Brain microvascular endothelial cell (primary cell): ENCODE measurements at regions not wholly inside any gene's neighbourhood (a gene's known extent, or its start where the extent isn't known, plus 50 kb on each side); places are given as distances from the start of the nearest gene placed in this dataset.

Source experiments
- DNase-seq: peaks from one replicate; pipeline ENCODE4 v3.0.0-alpha.2; 2020
- H3K27ac ChIP-seq: fragments of 250-450 bp; sonication (Bioruptor Pico); 2 replicates; pipeline ENCODE4 v1.5.1; 2020; ENCODE audit warnings: mild to moderate bottlenecking, moderate library complexity
- H3K27me3 ChIP-seq: fragments of 250-450 bp; sonication (Bioruptor Pico); replicated peaks from 2 replicates; pipeline ENCODE4 v1.5.1; 2020; ENCODE audit warnings: mild to moderate bottlenecking
- H3K36me3 ChIP-seq: fragments of 250-450 bp; sonication (Bioruptor Pico); replicated peaks from 2 replicates; pipeline ENCODE4 v1.5.1; 2020; ENCODE audit warnings: mild to moderate bottlenecking
- H3K4me3 ChIP-seq: 2 replicates; pipeline ENCODE4 v1.5.1; 2011; ENCODE audit warnings: low read depth, mild to moderate bottlenecking, control low read depth, low read length, moderate library complexity
- in situ Hi-C: cut with HindIII; loops from 2 replicates; pipeline ENCODE4 v1.10.0; 2017; ENCODE audit warnings: low sequenced_read_pairs, low pct_ligation_motif_present
- TF ChIP-seq, protein P1 (sequence below): IDR thresholded peaks from 2 replicates; pipeline ENCODE4 v1.5.1; 2011; ENCODE audit warnings: low read depth, mild to moderate bottlenecking, moderate library complexity, low read length, control low read depth, inconsistent platforms; ENCODE audit errors: missing control alignments

DNA sequence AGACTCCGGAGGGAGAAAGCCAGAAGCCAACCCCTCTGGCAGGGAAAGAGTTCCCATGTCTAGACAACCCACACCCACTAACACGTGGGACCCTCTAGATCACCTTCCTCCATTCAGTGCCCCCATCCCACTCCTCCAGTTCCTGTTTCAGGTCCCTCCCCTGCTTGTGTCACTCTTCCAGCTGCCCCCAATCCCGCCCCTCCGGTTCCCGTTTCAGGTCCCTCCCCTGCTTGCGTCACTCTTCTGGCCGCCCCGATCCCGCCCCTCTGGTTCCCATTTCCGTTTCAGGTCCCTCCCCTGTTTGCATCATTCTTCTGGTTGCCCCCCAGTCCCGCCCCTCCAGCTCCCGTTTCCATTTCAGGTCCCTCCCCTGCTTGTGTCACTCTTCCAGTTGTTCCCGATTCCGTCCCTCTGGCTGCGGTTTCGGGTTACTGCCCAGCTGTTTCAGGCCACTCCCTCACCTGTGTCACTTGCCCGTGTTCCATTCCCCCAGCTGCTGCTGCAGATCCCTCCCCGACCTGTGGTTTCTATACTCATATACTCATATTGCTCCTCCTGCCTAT, 64.8 kb upstream of the RANBP6 start:
- TF ChIP-seq, protein P1, sequence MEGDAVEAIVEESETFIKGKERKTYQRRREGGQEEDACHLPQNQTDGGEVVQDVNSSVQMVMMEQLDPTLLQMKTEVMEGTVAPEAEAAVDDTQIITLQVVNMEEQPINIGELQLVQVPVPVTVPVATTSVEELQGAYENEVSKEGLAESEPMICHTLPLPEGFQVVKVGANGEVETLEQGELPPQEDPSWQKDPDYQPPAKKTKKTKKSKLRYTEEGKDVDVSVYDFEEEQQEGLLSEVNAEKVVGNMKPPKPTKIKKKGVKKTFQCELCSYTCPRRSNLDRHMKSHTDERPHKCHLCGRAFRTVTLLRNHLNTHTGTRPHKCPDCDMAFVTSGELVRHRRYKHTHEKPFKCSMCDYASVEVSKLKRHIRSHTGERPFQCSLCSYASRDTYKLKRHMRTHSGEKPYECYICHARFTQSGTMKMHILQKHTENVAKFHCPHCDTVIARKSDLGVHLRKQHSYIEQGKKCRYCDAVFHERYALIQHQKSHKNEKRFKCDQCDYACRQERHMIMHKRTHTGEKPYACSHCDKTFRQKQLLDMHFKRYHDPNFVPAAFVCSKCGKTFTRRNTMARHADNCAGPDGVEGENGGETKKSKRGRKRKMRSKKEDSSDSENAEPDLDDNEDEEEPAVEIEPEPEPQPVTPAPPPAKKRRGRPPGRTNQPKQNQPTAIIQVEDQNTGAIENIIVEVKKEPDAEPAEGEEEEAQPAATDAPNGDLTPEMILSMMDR, result peak; percentile 4
- H3K27ac ChIP-seq, result no peak overlapping the region
- no peaks in the 10 kb centered on the region for H3K27me3 ChIP-seq
- in situ Hi-C loops, result no loop called here
- H3K36me3 ChIP-seq, result no peaks in the 10 kb centered on the region
- peak; percentile 72 for DNase-seq
- peak overlapping the region; percentile 51 for H3K4me3 ChIP-seq

DNA sequence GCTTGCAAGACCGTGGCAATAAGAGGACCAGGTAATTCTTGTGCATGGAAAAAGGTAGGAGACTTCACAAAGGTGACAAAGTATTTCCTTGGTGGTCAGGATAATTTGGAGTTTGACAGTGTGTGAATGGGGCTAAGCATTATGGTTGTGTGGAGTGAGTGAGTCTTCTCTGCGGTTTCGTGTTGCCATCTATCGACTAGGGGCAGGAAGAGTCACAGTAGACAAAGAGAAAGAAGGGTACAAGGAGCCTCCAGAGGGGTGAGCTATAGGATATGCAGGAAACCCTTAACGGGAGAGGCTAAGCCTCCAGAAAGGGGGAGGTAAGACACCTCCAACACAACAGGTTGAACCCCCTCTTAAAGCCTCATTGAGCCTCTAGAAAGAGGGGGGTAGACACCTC, 64.0 kb upstream of the RANBP6 start:
- H3K4me3 ChIP-seq, result no peak overlapping the region
- TF ChIP-seq, protein P1, result no peak
- in situ Hi-C loops, result no loop called here
- H3K27ac ChIP-seq, result no peak overlapping the region
- DNase-seq, result no peak
- H3K27me3 ChIP-seq, result no peaks in the 10 kb centered on the region
- H3K36me3 ChIP-seq, result no peaks in the 10 kb centered on the region

DNA sequence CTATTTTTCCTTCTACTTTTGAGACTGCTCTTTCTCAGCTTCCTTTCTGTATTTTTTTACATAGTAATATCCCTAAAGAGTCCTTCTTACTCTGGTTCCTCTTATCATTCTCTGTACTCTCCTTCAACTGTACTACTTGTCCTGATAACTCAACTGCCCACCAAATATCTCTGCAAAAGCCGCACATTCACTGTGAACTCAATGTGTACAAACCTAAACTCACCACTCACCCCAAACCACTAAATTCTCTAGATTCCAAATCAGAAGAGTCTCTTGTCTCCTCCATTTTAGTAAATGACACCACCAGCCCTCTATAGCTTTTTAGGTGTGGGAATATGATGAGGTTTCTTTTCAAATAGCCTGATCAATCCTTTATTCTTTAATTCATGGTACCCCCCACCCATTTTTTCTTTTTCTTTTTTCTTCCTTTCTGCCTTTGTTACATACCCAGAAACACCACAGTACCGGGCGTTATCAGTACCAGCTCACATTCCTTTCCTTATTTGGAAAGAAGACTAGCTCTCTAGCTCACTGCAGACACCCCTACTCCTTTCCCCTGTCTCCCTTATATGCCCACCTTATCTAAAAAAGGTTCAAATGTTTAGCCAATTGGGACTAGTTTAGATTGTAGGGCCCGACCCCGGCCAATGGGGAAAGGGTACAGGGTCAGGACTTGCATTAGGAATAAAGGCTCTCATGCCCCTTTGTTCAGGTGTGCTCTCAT, 63.1 kb upstream of the RANBP6 start:
- in situ Hi-C loops, result no loop called here
- H3K27me3 ChIP-seq, result no peaks in the 10 kb centered on the region
- TF ChIP-seq, protein P1, result no peak
- no peak overlapping the region for H3K27ac ChIP-seq
- DNase-seq, result no peak
- H3K4me3 ChIP-seq, result no peak overlapping the region
- H3K36me3 ChIP-seq, result no peaks in the 10 kb centered on the region

DNA sequence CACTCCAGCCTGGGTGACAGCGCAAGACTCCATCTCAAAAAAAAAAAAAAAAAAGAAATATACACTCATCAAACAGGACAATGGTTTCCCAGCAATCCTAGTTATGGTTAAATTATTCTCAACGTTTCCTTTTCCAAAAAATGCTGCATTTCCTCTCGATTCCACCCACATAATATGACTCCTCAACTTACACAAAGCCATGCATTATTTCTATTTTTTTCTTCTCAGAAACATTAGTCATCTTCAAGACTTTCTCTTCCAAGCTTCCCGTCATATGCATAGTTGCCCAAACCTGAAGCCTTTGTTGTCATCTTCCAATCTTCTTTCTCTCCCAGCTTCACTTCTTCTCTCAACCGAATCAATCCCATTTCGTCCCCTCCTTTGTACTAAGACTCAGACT, 61.4 kb upstream of the RANBP6 start:
- in situ Hi-C loops, result no loop called here
- Histone ChIP-seq H3K27ac (no peak overlapping the region), H3K27me3 (no peaks in the 10 kb centered on the region), H3K4me3 (no peak overlapping the region), H3K36me3 (no peaks in the 10 kb centered on the region)
- TF ChIP-seq, protein P1, result no peak
- no peak for DNase-seq

DNA sequence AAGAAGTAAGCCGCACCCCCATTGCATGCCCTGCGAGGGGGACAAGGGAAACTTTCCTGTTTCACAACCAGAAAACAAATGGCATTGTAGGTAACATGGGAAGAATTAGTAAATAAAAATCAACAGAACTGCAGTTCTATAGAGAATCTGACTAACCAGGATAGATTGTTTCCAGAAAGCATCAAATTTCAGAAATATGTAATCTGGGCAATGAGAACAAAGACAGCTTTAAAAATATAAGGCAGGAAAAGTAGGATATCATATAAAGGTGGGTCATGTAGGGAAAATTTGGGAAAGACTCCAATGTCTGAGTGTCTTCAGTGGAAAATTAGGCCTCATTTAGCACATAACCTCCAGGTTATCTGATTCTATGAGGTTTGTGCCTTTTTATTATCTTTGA, 58.3 kb upstream of the RANBP6 start:
- in situ Hi-C loops, result no loop called here
- no peaks in the 10 kb centered on the region for H3K27me3 ChIP-seq
- H3K27ac ChIP-seq, result no peak overlapping the region
- TF ChIP-seq, protein P1, result no peak
- DNase-seq, result no peak
- H3K36me3 ChIP-seq, result no peaks in the 10 kb centered on the region
- H3K4me3 ChIP-seq, result no peak overlapping the region

DNA sequence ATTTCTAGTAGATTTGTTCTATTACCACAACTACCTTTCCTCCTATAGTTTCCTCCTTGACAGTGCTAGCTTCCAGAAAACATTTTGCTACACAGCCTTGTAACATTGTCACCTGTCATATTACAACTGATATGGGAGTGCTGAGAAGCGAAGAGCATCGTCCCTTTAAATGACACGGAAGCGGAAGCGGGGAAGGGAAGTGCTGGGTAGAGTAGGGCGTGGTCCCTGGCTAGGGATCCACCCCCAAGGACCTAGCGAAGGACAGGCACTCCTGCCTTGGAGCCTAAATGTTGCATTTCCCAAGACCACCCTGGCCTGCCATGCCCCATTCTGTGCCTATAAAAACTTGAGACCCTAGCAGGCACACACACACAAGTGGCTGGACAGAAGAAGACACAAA, 57.4 kb upstream of the RANBP6 start:
- TF ChIP-seq, protein P1, result no peak
- no peak overlapping the region for H3K27ac ChIP-seq
- H3K27me3 ChIP-seq, result no peaks in the 10 kb centered on the region
- H3K4me3 ChIP-seq, result no peak overlapping the region
- H3K36me3 ChIP-seq, result no peaks in the 10 kb centered on the region
- in situ Hi-C loops, result no loop called here
- DNase-seq, result no peak
